Esophagus muscularis mucosa (tissue), 4 donors: ENCODE measurements at regions not wholly inside any gene's neighbourhood (a gene's known extent, or its start where the extent isn't known, plus 50 kb on each side); places are given as distances from the start of the nearest gene placed in this dataset.
"Not testable (repeated sequence)": the region's sequence is repeated elsewhere in the genome, so short reads cannot be mapped to it uniquely, and the experiment has no call there.

ENCODE experiments used
- DNase-seq: peaks from one replicate; pipeline ENCODE4 v3.0.0-alpha.2; 2017; ENCODE audit errors: extremely low spot score
- H3K27ac ChIP-seq, 4 donors: fragments of 200-600 bp; sonication (generic); replicated peaks in 1 of 4; 1 replicate in 3 of 4; 2 replicates in 1 of 4; pipeline ENCODE4 v1.5.1; 2016 to 2019; ENCODE audit warnings: mild to moderate bottlenecking in 1 of 4
- H3K27me3 ChIP-seq, 4 donors: fragments of 200-600 bp; sonication (generic); one replicate each; pipeline versions ENCODE4 v1.5.1 to v1.6.0; 2016 to 2019
- H3K36me3 ChIP-seq, 4 donors: fragments of 200-600 bp; sonication (generic); one replicate each; pipeline ENCODE4 v1.5.1; 2016 to 2019
- H3K4me1 ChIP-seq, 4 donors: fragments of 200-600 bp; sonication (generic); one replicate each; pipeline ENCODE4 v1.5.1; 2016 to 2019
- H3K4me3 ChIP-seq, 4 donors: fragments of 200-600 bp; sonication (generic); 1 replicate in 2 of 4; 2 replicates in 2 of 4; pipeline ENCODE4 v1.5.1; 2016 to 2019; ENCODE audit warnings: mild to moderate bottlenecking in 4 of 4, moderate library complexity in 1 of 4
- H3K9me3 ChIP-seq, 4 donors: fragments of 200-600 bp; sonication (generic); 1 replicate in 3 of 4; 2 replicates in 1 of 4; pipeline ENCODE4 v1.5.1; 2016 to 2019
- EP300 ChIP-seq: sonication (generic); formaldehyde crosslinking; IDR thresholded peaks from one replicate; pipeline ENCODE4 v1.6.1; 2017; ENCODE audit warnings: antibody characterized with exemption
- POLR2A ChIP-seq: fragments of 450-650 bp; IDR thresholded peaks from one replicate; pipeline ENCODE4 v1.6.1; 2017; ENCODE audit warnings: antibody characterized with exemption, moderate library complexity, mild to moderate bottlenecking, low read depth
- POLR2AphosphoS5 ChIP-seq, 2 donors: sonication (generic); formaldehyde crosslinking; IDR thresholded peaks; one replicate each; pipeline ENCODE4 v1.6.1; 2017; ENCODE audit warnings: antibody characterized with exemption in 2 of 2
- WGBS: methylation state at CpG from one replicate; pipeline ENCODE4 v1.1.5; 2018; 5-methylcytosine and 5-hydroxymethylcytosine counted together
- intact Hi-C: fragments of 100-400 bp; cut with DNase I; formaldehyde crosslinking; loops from one replicate; pipeline ENCODE4 v1.15.1; 2023
- TF ChIP-seq, protein P1 (sequence below), 3 experiments: fragments of 200-600 bp in 2 of 3; fragments of 450-650 bp in 1 of 3; sonication (generic) in 2 of 3; IDR thresholded peaks; one replicate each; pipeline ENCODE4 v1.5.1; 2017 to 2019; ENCODE audit warnings: antibody characterized with exemption in 3 of 3, mild to moderate bottlenecking in 2 of 3, moderate library complexity in 1 of 3

DNA sequence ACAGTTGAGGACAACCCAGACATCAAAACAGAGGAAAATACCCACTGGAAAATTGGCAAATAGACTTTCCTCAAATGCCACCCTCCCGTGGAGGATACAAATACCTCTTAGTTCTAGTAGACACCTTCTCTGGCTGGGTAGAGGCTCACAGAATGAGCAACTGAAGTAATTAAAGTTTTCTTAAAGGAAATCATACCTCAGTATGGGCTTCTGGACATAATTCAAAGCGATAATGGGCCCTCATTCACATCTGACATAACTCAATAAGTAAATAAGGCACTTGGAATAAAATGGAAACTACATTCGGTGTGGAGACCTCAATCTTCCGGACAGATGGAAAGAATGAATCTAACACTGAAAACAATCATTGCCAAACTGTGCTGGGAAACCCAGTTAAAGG, 115.2 kb upstream of the PLCL2 start:
- TF ChIP-seq POLR2AphosphoS5 (IDR thresholded peaks at IDR 0.05) (no peak), EP300 (no peak), POLR2A (no peak)
- TF ChIP-seq, protein P1, sequence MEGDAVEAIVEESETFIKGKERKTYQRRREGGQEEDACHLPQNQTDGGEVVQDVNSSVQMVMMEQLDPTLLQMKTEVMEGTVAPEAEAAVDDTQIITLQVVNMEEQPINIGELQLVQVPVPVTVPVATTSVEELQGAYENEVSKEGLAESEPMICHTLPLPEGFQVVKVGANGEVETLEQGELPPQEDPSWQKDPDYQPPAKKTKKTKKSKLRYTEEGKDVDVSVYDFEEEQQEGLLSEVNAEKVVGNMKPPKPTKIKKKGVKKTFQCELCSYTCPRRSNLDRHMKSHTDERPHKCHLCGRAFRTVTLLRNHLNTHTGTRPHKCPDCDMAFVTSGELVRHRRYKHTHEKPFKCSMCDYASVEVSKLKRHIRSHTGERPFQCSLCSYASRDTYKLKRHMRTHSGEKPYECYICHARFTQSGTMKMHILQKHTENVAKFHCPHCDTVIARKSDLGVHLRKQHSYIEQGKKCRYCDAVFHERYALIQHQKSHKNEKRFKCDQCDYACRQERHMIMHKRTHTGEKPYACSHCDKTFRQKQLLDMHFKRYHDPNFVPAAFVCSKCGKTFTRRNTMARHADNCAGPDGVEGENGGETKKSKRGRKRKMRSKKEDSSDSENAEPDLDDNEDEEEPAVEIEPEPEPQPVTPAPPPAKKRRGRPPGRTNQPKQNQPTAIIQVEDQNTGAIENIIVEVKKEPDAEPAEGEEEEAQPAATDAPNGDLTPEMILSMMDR (IDR thresholded peaks at IDR 0.05), result no peak
- no peak for DNase-seq
- Histone ChIP-seq H3K27ac (no peak overlapping the region), H3K9me3 (no peaks in the 10 kb centered on the region), H3K4me3 (no peak overlapping the region), H3K27me3 (no peaks in the 10 kb centered on the region), H3K36me3 (no peaks in the 10 kb centered on the region), H3K4me1 (peaks cover 0 to 19% (median 0%) of the 10 kb centered on the region in 4 donors)
- WGBS, result 87% methylated on average over 4 of the region's 4 CpGs
- intact Hi-C loops, result no loop called here

- DNase-seq, result no peak
- H3K4me1 ChIP-seq, result peaks cover 0 to 19% (median 0%) of the 10 kb centered on the region in 4 donors
- intact Hi-C loops, result no loop called here
- no peak overlapping the region for H3K27ac ChIP-seq
- TF ChIP-seq EP300, result no peak
- TF ChIP-seq, protein P1 (IDR thresholded peaks at IDR 0.05), result no peak
- TF ChIP-seq POLR2AphosphoS5 (IDR thresholded peaks at IDR 0.05), result no peak
- TF ChIP-seq POLR2A, result no peak
- no peaks in the 10 kb centered on the region for H3K36me3 ChIP-seq
- no peak overlapping the region for H3K4me3 ChIP-seq
- H3K27me3 ChIP-seq, result no peaks in the 10 kb centered on the region
- no peaks in the 10 kb centered on the region for H3K9me3 ChIP-seq
- whole genome bisulfite sequencing, result 68% methylated on average over 5 of the region's 5 CpGs
Observed at GRCh38 chr3:16770021-16770420, 114.7 kb upstream of the PLCL2 start.

DNA sequence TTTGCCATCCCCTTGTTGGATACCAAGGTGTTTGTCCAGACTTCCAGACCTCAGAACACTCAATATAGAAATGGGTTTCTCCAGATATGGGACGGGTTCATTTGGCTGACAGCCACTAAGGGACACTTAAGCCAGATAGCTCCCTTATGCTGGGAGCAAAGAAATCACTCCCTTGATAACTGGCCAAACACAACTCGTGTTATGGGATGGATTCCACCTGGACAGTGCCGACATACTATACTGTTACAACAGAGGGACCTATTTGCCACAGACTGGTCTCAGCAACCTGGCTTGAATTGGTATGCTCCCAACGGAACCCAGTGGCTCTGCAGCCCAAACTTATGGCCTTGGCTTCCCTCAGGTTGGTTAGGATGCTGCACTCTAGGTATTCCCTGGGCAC, 114.0 kb upstream of the PLCL2 start:
- intact Hi-C loops, result no loop called here
- peaks cover 0 to 19% (median 0%) of the 10 kb centered on the region in 4 donors for H3K4me1 ChIP-seq
- 67% methylated on average over 2 of the region's 4 CpGs for WGBS
- no peak overlapping the region for H3K4me3 ChIP-seq
- no peaks in the 10 kb centered on the region for H3K9me3 ChIP-seq
- H3K27ac ChIP-seq, result no peak overlapping the region
- no peaks in the 10 kb centered on the region for H3K36me3 ChIP-seq
- DNase-seq, result no peak
- TF ChIP-seq POLR2AphosphoS5 (IDR thresholded peaks at IDR 0.05) (no peak), EP300 (no peak), POLR2A (no peak)
- TF ChIP-seq, protein P1 (IDR thresholded peaks at IDR 0.05), result no peak
- no peaks in the 10 kb centered on the region for H3K27me3 ChIP-seq

- not testable (repeated sequence) for H3K4me3 ChIP-seq
Observed at GRCh38 chr3:16773594-16773993, 111.2 kb upstream of the PLCL2 start.

GRCh38 chr3:16774536-16774935, 110.2 kb upstream of the PLCL2 start:
- WGBS, result 88% methylated on average over 11 of the region's 11 CpGs
- DNase-seq, H3K4me1 ChIP-seq, H3K4me3 ChIP-seq, intact Hi-C loops, H3K27ac ChIP-seq, H3K36me3 ChIP-seq, H3K27me3 ChIP-seq, H3K9me3 ChIP-seq: not testable (repeated sequence)

More at GRCh38 chr3:16773594-16773993, 111.2 kb upstream of the PLCL2 start:
- WGBS, result 97% methylated on average over 14 of the region's 15 CpGs
- intact Hi-C loops, DNase-seq, H3K27ac ChIP-seq, H3K4me1 ChIP-seq, H3K27me3 ChIP-seq, H3K9me3 ChIP-seq, H3K36me3 ChIP-seq: not testable (repeated sequence)

DNA sequence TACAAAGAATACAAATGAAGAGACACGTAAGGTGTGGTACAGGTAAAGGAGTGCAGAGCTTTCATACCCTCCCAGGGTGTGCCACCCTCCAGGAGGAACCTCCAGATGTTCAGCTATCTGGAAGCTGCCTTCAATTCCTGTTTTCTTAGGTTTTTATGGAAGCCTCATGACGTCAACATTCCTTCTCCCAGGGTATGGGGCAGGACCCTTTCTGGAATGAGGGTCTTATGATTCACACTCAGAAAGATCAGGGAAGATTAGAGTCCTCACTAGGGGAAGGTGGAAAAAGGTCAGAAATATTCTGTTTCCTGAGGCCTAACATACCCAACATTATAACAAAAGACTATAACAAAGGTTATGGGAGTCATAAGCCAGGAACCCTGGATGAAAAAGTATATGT, 99.8 kb upstream of the PLCL2 start:
- 84% methylated on average over 2 of the region's 2 CpGs for WGBS
- no peaks in the 10 kb centered on the region for H3K36me3 ChIP-seq
- no peaks in the 10 kb centered on the region for H3K27me3 ChIP-seq
- TF ChIP-seq, protein P1 (IDR thresholded peaks at IDR 0.05), result no peak
- TF ChIP-seq EP300 (no peak), POLR2A (no peak), POLR2AphosphoS5 (IDR thresholded peaks at IDR 0.05) (no peak)
- H3K9me3 ChIP-seq, result no peaks in the 10 kb centered on the region
- H3K27ac ChIP-seq, result no peak overlapping the region
- no peak for DNase-seq
- intact Hi-C loops, result no loop called here
- peaks cover 0 to 6% (median 0%) of the 10 kb centered on the region in 4 donors for H3K4me1 ChIP-seq
- no peak overlapping the region for H3K4me3 ChIP-seq
